Hepatocyte (in vitro differentiated cells): ENCODE measurements at regions not wholly inside any gene's neighbourhood (a gene's known extent, or its start where the extent isn't known, plus 50 kb on each side); places are given as distances from the start of the nearest gene placed in this dataset.

Source experiments
- EZH2 ChIP-seq: fragments of 200-600 bp; sonication (generic); IDR thresholded peaks from 2 replicates; pipeline ENCODE4 v1.6.1; 2016; ENCODE audit warnings: antibody characterized with exemption, mild to moderate bottlenecking, borderline replicate concordance
- TF ChIP-seq, protein P1 (sequence below): fragments of 200-600 bp; sonication (generic); IDR thresholded peaks from 2 replicates; pipeline ENCODE4 v1.5.1; 2016; ENCODE audit warnings: antibody characterized with exemption, mild to moderate bottlenecking; ENCODE audit not compliant: poor library complexity

DNA sequence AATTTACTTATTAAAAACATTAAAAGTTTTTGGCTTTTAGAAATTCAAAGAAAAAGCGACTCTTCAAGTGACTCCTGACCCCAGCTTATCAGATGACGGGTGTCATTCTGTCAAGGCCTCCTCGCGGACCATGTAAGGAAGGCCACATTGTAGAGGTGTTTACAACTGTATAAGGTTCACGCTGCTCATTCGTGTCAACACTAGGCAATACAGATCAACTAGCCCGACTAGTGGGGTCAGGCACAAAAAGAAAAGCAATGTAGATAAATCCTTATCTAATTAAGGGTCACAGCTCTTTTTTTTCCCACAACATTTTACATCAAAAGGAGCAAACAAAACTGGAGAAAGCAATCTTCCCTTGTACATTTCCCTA is 207.5 kb upstream of the NR2F2 start:
- TF ChIP-seq, protein P1, sequence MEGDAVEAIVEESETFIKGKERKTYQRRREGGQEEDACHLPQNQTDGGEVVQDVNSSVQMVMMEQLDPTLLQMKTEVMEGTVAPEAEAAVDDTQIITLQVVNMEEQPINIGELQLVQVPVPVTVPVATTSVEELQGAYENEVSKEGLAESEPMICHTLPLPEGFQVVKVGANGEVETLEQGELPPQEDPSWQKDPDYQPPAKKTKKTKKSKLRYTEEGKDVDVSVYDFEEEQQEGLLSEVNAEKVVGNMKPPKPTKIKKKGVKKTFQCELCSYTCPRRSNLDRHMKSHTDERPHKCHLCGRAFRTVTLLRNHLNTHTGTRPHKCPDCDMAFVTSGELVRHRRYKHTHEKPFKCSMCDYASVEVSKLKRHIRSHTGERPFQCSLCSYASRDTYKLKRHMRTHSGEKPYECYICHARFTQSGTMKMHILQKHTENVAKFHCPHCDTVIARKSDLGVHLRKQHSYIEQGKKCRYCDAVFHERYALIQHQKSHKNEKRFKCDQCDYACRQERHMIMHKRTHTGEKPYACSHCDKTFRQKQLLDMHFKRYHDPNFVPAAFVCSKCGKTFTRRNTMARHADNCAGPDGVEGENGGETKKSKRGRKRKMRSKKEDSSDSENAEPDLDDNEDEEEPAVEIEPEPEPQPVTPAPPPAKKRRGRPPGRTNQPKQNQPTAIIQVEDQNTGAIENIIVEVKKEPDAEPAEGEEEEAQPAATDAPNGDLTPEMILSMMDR, result no peak
- TF ChIP-seq EZH2, result no peak
